Vagina (tissue), 2 donors: ENCODE measurements at regions not wholly inside any gene's neighbourhood (a gene's known extent, or its start where the extent isn't known, plus 50 kb on each side); places are given as distances from the start of the nearest gene placed in this dataset.

Experiments used
- POLR2A ChIP-seq, 2 donors: fragments of 450-650 bp; IDR thresholded peaks; one replicate each; pipeline ENCODE4 v1.6.1; 2017; ENCODE audit warnings: antibody characterized with exemption in 2 of 2, mild to moderate bottlenecking in 2 of 2, moderate library complexity in 2 of 2
- POLR2AphosphoS5 ChIP-seq, 2 donors: sonication (generic); formaldehyde crosslinking; IDR thresholded peaks; one replicate each; pipeline ENCODE4 v1.9.0; 2017; ENCODE audit warnings: antibody characterized with exemption in 2 of 2, mild to moderate bottlenecking in 2 of 2, low read depth in 1 of 2; ENCODE audit not compliant: insufficient read depth in 1 of 2
- TF ChIP-seq, protein P1 (sequence below), 3 experiments: fragments of 450-650 bp in 2 of 3; fragments of 200-600 bp in 1 of 3; sonication (generic) in 1 of 3; IDR thresholded peaks; one replicate each; pipeline ENCODE4 v1.5.1; 2017 to 2019; ENCODE audit warnings: antibody characterized with exemption in 3 of 3, mild to moderate bottlenecking in 2 of 3, moderate library complexity in 2 of 3

DNA sequence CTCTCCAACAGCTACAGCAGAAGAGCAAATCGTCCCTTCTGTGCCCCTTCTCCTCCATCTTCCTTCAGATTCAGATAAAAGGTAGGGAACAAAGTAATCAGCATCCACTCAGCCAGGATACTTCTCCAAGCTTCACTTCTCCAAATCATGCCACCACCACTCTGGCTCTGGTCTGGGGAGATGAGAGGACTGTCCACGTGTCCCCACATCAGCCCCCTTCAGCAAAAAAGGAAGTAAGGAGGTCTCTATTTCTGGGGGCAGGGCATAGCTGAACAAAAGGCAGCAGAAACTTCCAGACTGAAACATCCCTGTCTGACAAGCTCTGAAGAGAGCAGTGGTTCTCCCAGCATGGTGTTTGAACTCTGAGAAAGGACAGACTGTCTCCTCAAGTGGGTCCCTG lies 116.9 kb downstream of the C5orf15 start:
- TF ChIP-seq, protein P1, sequence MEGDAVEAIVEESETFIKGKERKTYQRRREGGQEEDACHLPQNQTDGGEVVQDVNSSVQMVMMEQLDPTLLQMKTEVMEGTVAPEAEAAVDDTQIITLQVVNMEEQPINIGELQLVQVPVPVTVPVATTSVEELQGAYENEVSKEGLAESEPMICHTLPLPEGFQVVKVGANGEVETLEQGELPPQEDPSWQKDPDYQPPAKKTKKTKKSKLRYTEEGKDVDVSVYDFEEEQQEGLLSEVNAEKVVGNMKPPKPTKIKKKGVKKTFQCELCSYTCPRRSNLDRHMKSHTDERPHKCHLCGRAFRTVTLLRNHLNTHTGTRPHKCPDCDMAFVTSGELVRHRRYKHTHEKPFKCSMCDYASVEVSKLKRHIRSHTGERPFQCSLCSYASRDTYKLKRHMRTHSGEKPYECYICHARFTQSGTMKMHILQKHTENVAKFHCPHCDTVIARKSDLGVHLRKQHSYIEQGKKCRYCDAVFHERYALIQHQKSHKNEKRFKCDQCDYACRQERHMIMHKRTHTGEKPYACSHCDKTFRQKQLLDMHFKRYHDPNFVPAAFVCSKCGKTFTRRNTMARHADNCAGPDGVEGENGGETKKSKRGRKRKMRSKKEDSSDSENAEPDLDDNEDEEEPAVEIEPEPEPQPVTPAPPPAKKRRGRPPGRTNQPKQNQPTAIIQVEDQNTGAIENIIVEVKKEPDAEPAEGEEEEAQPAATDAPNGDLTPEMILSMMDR (IDR thresholded peaks at IDR 0.05), result no peak
- no peak for TF ChIP-seq POLR2A (IDR thresholded peaks at IDR 0.05)
- TF ChIP-seq POLR2AphosphoS5 (IDR thresholded peaks at IDR 0.05; ENCODE audit: insufficient read depth in 1 of 2, low read depth in 1 of 2), result no peak
